ENCODE measurements at regions not wholly inside any gene's neighbourhood (a gene's known extent, or its start where the extent isn't known, plus 50 kb on each side); places are given as distances from the start of the nearest gene placed in this dataset.

GRCh38 chr11:127307700-127308099 lies 307.1 kb upstream of the KIRREL3 start:
- ChIA-PET POLR2A (no interaction called here), CTCF (no interaction called here)
- no peak overlapping the region for H3K9ac ChIP-seq (replicated peaks; ENCODE audit: extremely low read depth, insufficient read depth, low read length)
- no peaks in the 10 kb centered on the region for H4K20me1 ChIP-seq (replicated peaks; ENCODE audit: control insufficient read depth, extremely low read depth, insufficient read depth, low read length)
- dilution Hi-C loops (cut with MboI; ENCODE audit: extremely low pct_ligation_motif_present, low sequenced_read_pairs) (no loop called here), intact Hi-C loops (cut with micrococcal nuclease) (no loop called here)
- no peaks in the 10 kb centered on the region for H3K27me3 ChIP-seq (ENCODE audit: control insufficient read depth in 2 of 2, insufficient read depth in 2 of 2, low read length in 2 of 2)
- no peaks in the 10 kb centered on the region for H3K36me3 ChIP-seq (ENCODE audit: control insufficient read depth in 2 of 2, extremely low read depth in 1 of 2, insufficient read depth in 2 of 2, low read length in 2 of 2)
- H3K27ac ChIP-seq (ENCODE audit: insufficient read depth, low read depth, low read length) = no peak overlapping the region
- no peak overlapping the region for H3K4me3 ChIP-seq (replicated peaks in 1 of 3; ENCODE audit: insufficient read depth in 1 of 3, low read depth in 1 of 3, low read length in 3 of 3)
- no peak overlapping the region for H2AFZ ChIP-seq (ENCODE audit: low read depth, low read length)
- FAIRE-seq (no peak), DNase-seq (ENCODE audit: low read depth, low spot score) (no peak)
- no peaks in the 10 kb centered on the region for H3K4me1 ChIP-seq (ENCODE audit: control insufficient read depth, extremely low read depth, insufficient read depth, low read length)
- H3K79me2 ChIP-seq (ENCODE audit: control insufficient read depth, insufficient read depth, low read length) = no peaks in the 10 kb centered on the region
- peaks cover 2% of the 10 kb centered on the region for H3K9me3 ChIP-seq (replicated peaks; ENCODE audit: control insufficient read depth, insufficient read depth, low read length)
- TF ChIP-seq FOS (IDR thresholded peaks at IDR 0.05; ENCODE audit: borderline replicate concordance, insufficient read depth, low read length) (no peak), MYC (IDR thresholded peaks at IDR 0.05; ENCODE audit: low read depth, low read length) (no peak), GATA2 (IDR thresholded peaks at IDR 0.05; ENCODE audit: insufficient read depth, insufficient read length, low read depth, low read length) (no peak), CTCF (IDR thresholded peaks at IDR 0.05; ENCODE audit: extremely low read depth in 1 of 2, insufficient read depth in 1 of 2, low read depth in 1 of 2, low read length in 2 of 2) (no peak), EZH2 (IDR thresholded peaks at IDR 0.05; ENCODE audit: borderline replicate concordance, low read depth, low read length, severe bottlenecking) (no peak), POLR2AphosphoS5 (IDR thresholded peaks at IDR 0.05; ENCODE audit: insufficient read depth, low read depth, low read length) (no peak)
- BruUV-seq (replicated peaks) = no TSS peak
- no peaks in the 10 kb centered on the region for H3K9me1 ChIP-seq (replicated peaks; ENCODE audit: control insufficient read depth, extremely low read depth, insufficient read depth, low read length)
- H3K4me2 ChIP-seq (ENCODE audit: insufficient read depth, low read length) = no peak overlapping the region

GRCh38 chr11:127304634-127305033 lies 304.1 kb upstream of the KIRREL3 start:
- CTCF ChIA-PET = no interaction called here
- peaks cover under 1% of the 10 kb centered on the region for H3K9me3 ChIP-seq (replicated peaks; ENCODE audit: control insufficient read depth, insufficient read depth, low read length)
- FAIRE-seq = no peak
- no peak overlapping the region for H3K4me2 ChIP-seq (ENCODE audit: insufficient read depth, low read length)
- no peak for DNase-seq (ENCODE audit: low read depth, low spot score)
- H3K79me2 ChIP-seq (ENCODE audit: control insufficient read depth, insufficient read depth, low read length) = no peaks in the 10 kb centered on the region
- dilution Hi-C loops (cut with MboI; ENCODE audit: extremely low pct_ligation_motif_present, low sequenced_read_pairs) = no loop called here
- H3K27me3 ChIP-seq (ENCODE audit: control insufficient read depth in 2 of 2, insufficient read depth in 2 of 2, low read length in 2 of 2) = no peaks in the 10 kb centered on the region
- no peak overlapping the region for H3K9ac ChIP-seq (replicated peaks; ENCODE audit: extremely low read depth, insufficient read depth, low read length)
- no peaks in the 10 kb centered on the region for H4K20me1 ChIP-seq (replicated peaks; ENCODE audit: control insufficient read depth, extremely low read depth, insufficient read depth, low read length)
- H3K36me3 ChIP-seq (ENCODE audit: control insufficient read depth in 2 of 2, extremely low read depth in 1 of 2, insufficient read depth in 2 of 2, low read length in 2 of 2) = no peaks in the 10 kb centered on the region
- POLR2A ChIA-PET = no interaction called here
- intact Hi-C loops (cut with micrococcal nuclease) = no loop called here
- no peak overlapping the region for H3K27ac ChIP-seq (ENCODE audit: insufficient read depth, low read depth, low read length)
- no peaks in the 10 kb centered on the region for H3K9me1 ChIP-seq (replicated peaks; ENCODE audit: control insufficient read depth, extremely low read depth, insufficient read depth, low read length)
- TF ChIP-seq MYC (IDR thresholded peaks at IDR 0.05; ENCODE audit: low read depth, low read length) = no peak
- TF ChIP-seq JUN (IDR thresholded peaks at IDR 0.05; ENCODE audit: borderline replicate concordance, insufficient read depth, insufficient read length, low read depth) = no peak
- TF ChIP-seq CTCF (IDR thresholded peaks at IDR 0.05; ENCODE audit: extremely low read depth in 1 of 2, insufficient read depth in 1 of 2, low read depth in 1 of 2, low read length in 2 of 2) = no peak
- no peak for TF ChIP-seq EZH2 (IDR thresholded peaks at IDR 0.05; ENCODE audit: borderline replicate concordance, low read depth, low read length, severe bottlenecking)
- no peak for TF ChIP-seq POLR2AphosphoS5 (IDR thresholded peaks at IDR 0.05; ENCODE audit: insufficient read depth, low read depth, low read length)
- TF ChIP-seq FOS (IDR thresholded peaks at IDR 0.05; ENCODE audit: borderline replicate concordance, insufficient read depth, low read length) = no peak
- no peak for TF ChIP-seq GATA2 (IDR thresholded peaks at IDR 0.05; ENCODE audit: insufficient read depth, insufficient read length, low read depth, low read length)
- no peak for TF ChIP-seq POLR2A (IDR thresholded peaks at IDR 0.05; ENCODE audit: low read depth, low read length)
- TF ChIP-seq MAX (IDR thresholded peaks at IDR 0.05; ENCODE audit: insufficient read depth, insufficient read length) = no peak
- H3K4me3 ChIP-seq (replicated peaks in 1 of 3; ENCODE audit: insufficient read depth in 1 of 3, low read depth in 1 of 3, low read length in 3 of 3) = no peak overlapping the region
- H2AFZ ChIP-seq (ENCODE audit: low read depth, low read length) = no peak overlapping the region
- no peaks in the 10 kb centered on the region for H3K4me1 ChIP-seq (ENCODE audit: control insufficient read depth, extremely low read depth, insufficient read depth, low read length)
- BruUV-seq (replicated peaks) = no TSS peak

Data from endothelial cell of umbilical vein (primary cell).